OCI-LY1 (cell line): ENCODE measurements at regions not wholly inside any gene's neighbourhood (a gene's known extent, or its start where the extent isn't known, plus 50 kb on each side); places are given as distances from the start of the nearest gene placed in this dataset.

ENCODE experiments used
- H2AFZ ChIP-seq: fragments of 200-600 bp; sonication (generic), shearing (Covaris generic); 2 replicates; pipeline ENCODE4 v1.6.0; 2014; ENCODE audit warnings: antibody characterized with exemption, mild to moderate bottlenecking, low read length
- H3F3A ChIP-seq: fragments of 200-600 bp; sonication (generic), shearing (Covaris generic); 2 replicates; pipeline ENCODE4 v1.6.0; 2014; ENCODE audit warnings: mild to moderate bottlenecking, antibody characterized with exemption, low read length, moderate library complexity; ENCODE audit not compliant: insufficient read depth
- H3K27ac ChIP-seq: fragments of 200-600 bp; sonication (generic); 2 replicates; pipeline ENCODE4 v1.5.1; 2014; ENCODE audit warnings: low read length, mixed run types, mild to moderate bottlenecking, low read depth; ENCODE audit not compliant: poor library complexity, severe bottlenecking
- H3K27me3 ChIP-seq: fragments of 200-600 bp; sonication (generic); 2 replicates; pipeline ENCODE4 v1.6.0; 2014; ENCODE audit warnings: antibody characterized with exemption, mild to moderate bottlenecking, low read length, moderate library complexity; ENCODE audit not compliant: insufficient read depth
- H3K36me3 ChIP-seq: fragments of 200-600 bp; sonication (generic); 2 replicates; pipeline ENCODE4 v1.6.1; 2014; ENCODE audit warnings: mild to moderate bottlenecking, antibody characterized with exemption, low read length, moderate library complexity, mixed read lengths; ENCODE audit not compliant: insufficient read depth
- H3K4me1 ChIP-seq: fragments of 200-600 bp; sonication (generic); 2 replicates; pipeline ENCODE4 v1.5.1; 2014; ENCODE audit warnings: mild to moderate bottlenecking, low read length, moderate library complexity; ENCODE audit not compliant: insufficient read depth, severe bottlenecking
- H3K4me2 ChIP-seq: fragments of 200-600 bp; sonication (generic), shearing (Covaris generic); 2 replicates; pipeline ENCODE4 v1.6.1; 2014; ENCODE audit warnings: low read length
- H3K4me3 ChIP-seq: fragments of 200-600 bp; sonication (generic); 2 replicates; pipeline ENCODE4 v1.5.1; 2014; ENCODE audit warnings: low read length, low read depth, mild to moderate bottlenecking, mixed read lengths; ENCODE audit not compliant: poor library complexity, severe bottlenecking
- H3K79me2 ChIP-seq: fragments of 200-600 bp; shearing (Covaris generic); 2 replicates; pipeline ENCODE4 v1.6.1; 2016; ENCODE audit warnings: mixed run types, low read length, mixed read lengths; ENCODE audit not compliant: insufficient read depth
- H3K9ac ChIP-seq: fragments of 200-600 bp; sonication (generic), shearing (Covaris generic); 2 replicates; pipeline ENCODE4 v1.6.1; 2014; ENCODE audit warnings: mild to moderate bottlenecking, low read length, mixed read lengths
- H3K9me2 ChIP-seq: fragments of 200-600 bp; sonication (generic), shearing (Covaris generic); 2 replicates; pipeline ENCODE4 v1.6.1; 2014; ENCODE audit warnings: low read depth, mild to moderate bottlenecking, low read length, mixed read lengths
- H3K9me3 ChIP-seq: fragments of 200-600 bp; shearing (Covaris generic); 2 replicates; pipeline ENCODE4 v1.6.1; 2014; ENCODE audit warnings: low read length, mixed read lengths
- H4K20me1 ChIP-seq: fragments of 200-600 bp; sonication (generic), shearing (Covaris generic); 2 replicates; pipeline ENCODE4 v1.6.0; 2016; ENCODE audit warnings: mild to moderate bottlenecking, low read length; ENCODE audit not compliant: insufficient read depth
- EZH2 ChIP-seq: fragments of 200-600 bp; sonication (generic), shearing (Covaris generic); IDR thresholded peaks from 2 replicates; pipeline ENCODE4 v1.8.0; 2017; ENCODE audit warnings: borderline replicate concordance, mixed run types, mild to moderate bottlenecking, antibody characterized with exemption, low read length, moderate library complexity, mixed read lengths
- TF ChIP-seq, protein P1 (sequence below): fragments of 200-600 bp; sonication (generic), shearing (Covaris generic); IDR thresholded peaks from 2 replicates; pipeline ENCODE4 v1.5.1; 2017; ENCODE audit warnings: mild to moderate bottlenecking, antibody characterized with exemption, low read length, moderate library complexity, mixed read lengths

DNA sequence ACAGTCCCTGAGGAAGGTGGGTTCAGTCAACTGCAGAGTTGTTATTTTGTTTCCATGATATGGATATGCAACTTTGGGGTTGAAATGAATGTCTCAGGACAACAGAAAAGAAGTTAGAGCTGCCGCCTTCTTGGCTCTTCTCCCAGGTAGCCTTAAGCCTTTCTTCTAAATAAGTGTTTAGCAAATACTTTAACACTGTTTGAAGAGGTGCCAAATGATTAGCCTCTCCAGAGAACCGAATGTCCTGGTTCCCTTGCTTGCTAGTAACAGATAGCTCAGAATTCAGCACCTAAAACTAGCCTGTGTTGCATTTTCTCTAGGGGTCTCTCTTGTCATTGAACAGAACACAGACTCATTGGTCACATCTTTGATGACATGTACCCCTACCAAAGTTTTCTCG, 127.7 kb upstream of the PIK3R1 start:
- Histone ChIP-seq H3K4me2 (no peak overlapping the region), H3K36me3 (no peaks in the 10 kb centered on the region), H3K27ac (no peak overlapping the region), H3K27me3 (no peaks in the 10 kb centered on the region), H3K9me3 (no peaks in the 10 kb centered on the region), H4K20me1 (no peaks in the 10 kb centered on the region), H3K79me2 (no peaks in the 10 kb centered on the region), H3K9me2 (no peaks in the 10 kb centered on the region), H2AFZ (no peak overlapping the region), H3K4me1 (no peaks in the 10 kb centered on the region), H3K9ac (no peak overlapping the region), H3F3A (no peaks in the 10 kb centered on the region), H3K4me3 (no peak overlapping the region)
- TF ChIP-seq, protein P1, sequence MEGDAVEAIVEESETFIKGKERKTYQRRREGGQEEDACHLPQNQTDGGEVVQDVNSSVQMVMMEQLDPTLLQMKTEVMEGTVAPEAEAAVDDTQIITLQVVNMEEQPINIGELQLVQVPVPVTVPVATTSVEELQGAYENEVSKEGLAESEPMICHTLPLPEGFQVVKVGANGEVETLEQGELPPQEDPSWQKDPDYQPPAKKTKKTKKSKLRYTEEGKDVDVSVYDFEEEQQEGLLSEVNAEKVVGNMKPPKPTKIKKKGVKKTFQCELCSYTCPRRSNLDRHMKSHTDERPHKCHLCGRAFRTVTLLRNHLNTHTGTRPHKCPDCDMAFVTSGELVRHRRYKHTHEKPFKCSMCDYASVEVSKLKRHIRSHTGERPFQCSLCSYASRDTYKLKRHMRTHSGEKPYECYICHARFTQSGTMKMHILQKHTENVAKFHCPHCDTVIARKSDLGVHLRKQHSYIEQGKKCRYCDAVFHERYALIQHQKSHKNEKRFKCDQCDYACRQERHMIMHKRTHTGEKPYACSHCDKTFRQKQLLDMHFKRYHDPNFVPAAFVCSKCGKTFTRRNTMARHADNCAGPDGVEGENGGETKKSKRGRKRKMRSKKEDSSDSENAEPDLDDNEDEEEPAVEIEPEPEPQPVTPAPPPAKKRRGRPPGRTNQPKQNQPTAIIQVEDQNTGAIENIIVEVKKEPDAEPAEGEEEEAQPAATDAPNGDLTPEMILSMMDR: no peak
- no peak for TF ChIP-seq EZH2

DNA sequence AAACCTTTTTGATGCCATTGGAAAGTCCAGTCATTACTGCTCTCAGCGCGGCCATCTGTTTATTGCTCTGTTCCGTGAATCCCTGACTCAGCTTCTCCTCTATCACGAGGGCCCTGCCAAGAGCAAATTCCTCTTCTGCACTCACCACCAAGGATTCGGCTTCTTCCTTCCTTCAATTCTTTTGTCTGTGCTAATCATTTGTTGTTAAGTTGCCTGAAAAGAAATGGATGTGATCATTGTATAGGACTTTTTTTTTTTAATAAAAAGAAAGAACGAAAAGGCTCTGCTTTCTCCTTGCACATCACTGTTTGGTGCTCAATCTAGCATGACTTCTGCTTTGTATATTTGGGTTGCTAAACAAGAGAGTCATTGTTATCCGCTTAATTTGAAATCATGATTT, 128.7 kb upstream of the PIK3R1 start:
- TF ChIP-seq, protein P1: no peak
- no peak for TF ChIP-seq EZH2
- Histone ChIP-seq H3K9me3 (no peaks in the 10 kb centered on the region), H3K9me2 (no peaks in the 10 kb centered on the region), H3K27ac (no peak overlapping the region), H4K20me1 (no peaks in the 10 kb centered on the region), H3K4me3 (no peak overlapping the region), H3K9ac (no peak overlapping the region), H3K36me3 (no peaks in the 10 kb centered on the region), H3K79me2 (no peaks in the 10 kb centered on the region), H3K27me3 (no peaks in the 10 kb centered on the region), H3K4me1 (no peaks in the 10 kb centered on the region), H3F3A (no peaks in the 10 kb centered on the region), H3K4me2 (no peak overlapping the region), H2AFZ (no peak overlapping the region)

DNA sequence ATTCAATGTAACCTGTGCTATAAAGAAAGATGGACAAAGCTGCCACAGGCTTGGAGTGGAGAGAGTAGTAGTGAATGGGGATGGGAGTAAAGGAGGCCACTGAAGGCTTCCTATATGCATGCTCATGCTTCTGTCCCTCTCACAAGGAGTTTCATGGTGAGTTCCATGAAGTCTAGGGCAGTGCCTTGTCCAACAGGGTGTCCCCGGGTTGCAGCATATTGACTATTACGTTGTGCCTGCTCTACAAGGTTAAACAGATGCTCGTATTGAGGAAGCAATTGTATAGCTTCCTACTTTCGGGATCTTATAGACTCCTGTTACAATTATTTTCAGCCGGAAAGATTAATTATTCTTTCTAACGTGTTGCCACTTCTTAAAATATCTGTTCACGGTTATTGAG, 129.1 kb upstream of the PIK3R1 start:
- H3K9me3 ChIP-seq: no peaks in the 10 kb centered on the region
- H3K79me2 ChIP-seq: no peaks in the 10 kb centered on the region
- TF ChIP-seq, protein P1: no peak
- TF ChIP-seq EZH2: no peak
- H3K9me2 ChIP-seq: no peaks in the 10 kb centered on the region
- no peak overlapping the region for H3K27ac ChIP-seq
- H2AFZ ChIP-seq: no peak overlapping the region
- H3K36me3 ChIP-seq: no peaks in the 10 kb centered on the region
- H3K27me3 ChIP-seq: no peaks in the 10 kb centered on the region
- H3K9ac ChIP-seq: no peak overlapping the region
- no peaks in the 10 kb centered on the region for H3K4me1 ChIP-seq
- no peaks in the 10 kb centered on the region for H4K20me1 ChIP-seq
- H3K4me3 ChIP-seq: no peak overlapping the region
- H3F3A ChIP-seq: no peaks in the 10 kb centered on the region
- no peak overlapping the region for H3K4me2 ChIP-seq
